Neural cell (in vitro differentiated cells): ENCODE measurements at regions not wholly inside any gene's neighbourhood (a gene's known extent, or its start where the extent isn't known, plus 50 kb on each side); places are given as distances from the start of the nearest gene placed in this dataset.

Experiments used
- H2AFZ ChIP-seq: fragments of 200-600, 300-800 bp; sonication (generic), shearing (Covaris generic); 2 replicates; pipeline ENCODE4 v1.6.0; 2014; ENCODE audit warnings: low read depth, mild to moderate bottlenecking, antibody characterized with exemption, low read length, moderate library complexity
- H3F3A ChIP-seq: fragments of 200-600 bp; shearing (Covaris generic); 2 replicates; pipeline ENCODE4 v1.6.1; 2016; ENCODE audit warnings: mild to moderate bottlenecking, moderate library complexity, mixed read lengths, antibody characterized with exemption, low read length; ENCODE audit not compliant: insufficient read depth, poor library complexity, severe bottlenecking
- H3K27ac ChIP-seq: fragments of 200-600, 300-800 bp; sonication (generic), shearing (Covaris generic); 2 replicates; pipeline ENCODE4 v1.5.1; 2014; ENCODE audit warnings: mild to moderate bottlenecking, low read length, moderate library complexity
- H3K27me3 ChIP-seq: fragments of 300-800, 200-600 bp; sonication (generic), shearing (Covaris generic); 2 replicates; pipeline ENCODE4 v1.6.0; 2014; ENCODE audit warnings: mild to moderate bottlenecking, low read depth, low read length, moderate library complexity; ENCODE audit not compliant: insufficient read depth
- H3K36me3 ChIP-seq: fragments of 300-800, 200-600 bp; sonication (generic), shearing (Covaris generic); 2 replicates; pipeline ENCODE4 v1.5.1; 2014; ENCODE audit warnings: mild to moderate bottlenecking, antibody characterized with exemption, low read length, moderate library complexity; ENCODE audit not compliant: insufficient read depth
- H3K4me2 ChIP-seq: fragments of 300-800, 200-600 bp; sonication (generic), shearing (Covaris generic); 2 replicates; pipeline ENCODE4 v1.6.0; 2014; ENCODE audit warnings: mild to moderate bottlenecking, low read length
- H3K4me3 ChIP-seq: fragments of 300-800, 200-600 bp; sonication (generic), shearing (Covaris generic); 2 replicates; pipeline ENCODE4 v1.5.1; 2014; ENCODE audit warnings: mild to moderate bottlenecking, low read length, moderate library complexity
- H3K79me2 ChIP-seq: fragments of 200-600 bp; shearing (Covaris generic); replicated peaks from 2 replicates; pipeline ENCODE4 v1.6.0; 2014; ENCODE audit warnings: mild to moderate bottlenecking, low read length, moderate library complexity; ENCODE audit not compliant: insufficient read depth
- H3K9ac ChIP-seq: fragments of 300-800, 200-600 bp; sonication (generic), shearing (Covaris generic); 2 replicates; pipeline ENCODE4 v1.6.1; 2016; ENCODE audit warnings: mild to moderate bottlenecking, low read length, mixed read lengths
- H3K9me2 ChIP-seq: fragments of 200-600 bp; shearing (Covaris generic); 2 replicates; pipeline ENCODE4 v1.6.1; 2016; ENCODE audit warnings: mild to moderate bottlenecking, low read length, mixed read lengths; ENCODE audit not compliant: insufficient read depth
- H3K9me3 ChIP-seq: fragments of 200-600, 300-800 bp; sonication (generic), shearing (Covaris generic); 2 replicates; pipeline ENCODE4 v1.6.1; 2016; ENCODE audit warnings: mild to moderate bottlenecking, mixed run types, low read length, moderate library complexity, mixed read lengths
- H4K20me1 ChIP-seq: fragments of 200-600 bp; shearing (Covaris generic); 2 replicates; pipeline ENCODE4 v1.6.1; 2016; ENCODE audit warnings: mild to moderate bottlenecking, mixed run types; ENCODE audit not compliant: insufficient read depth
- EP300 ChIP-seq: fragments of 450-650 bp; conservative IDR thresholded peaks from 2 replicates; pipeline ENCODE4 v1.6.1; 2014; ENCODE audit warnings: antibody characterized with exemption, mild to moderate bottlenecking, moderate library complexity; ENCODE audit not compliant: poor library complexity, severe bottlenecking
- EZH2 ChIP-seq: fragments of 200-600, 300-800 bp; shearing (Covaris generic), sonication (generic); IDR thresholded peaks from 2 replicates; pipeline ENCODE4 v1.6.1; 2014; ENCODE audit warnings: antibody characterized with exemption, low read length, borderline replicate concordance, mild to moderate bottlenecking; ENCODE audit not compliant: insufficient read depth, poor library complexity, severe bottlenecking
- MXI1 ChIP-seq: fragments of 450-650 bp; conservative IDR thresholded peaks from 2 replicates; pipeline ENCODE4 v1.6.1; 2014; ENCODE audit warnings: antibody characterized with exemption, mild to moderate bottlenecking; ENCODE audit not compliant: poor library complexity, severe bottlenecking
- POLR2AphosphoS5 ChIP-seq: IDR thresholded peaks from 2 replicates; pipeline ENCODE4 v1.6.1; 2012
- RAD21 ChIP-seq: fragments of 450-650 bp; conservative IDR thresholded peaks from 2 replicates; pipeline ENCODE4 v1.6.1; 2014; ENCODE audit warnings: antibody characterized with exemption, mild to moderate bottlenecking, moderate library complexity
- SMC3 ChIP-seq: fragments of 450-650 bp; conservative IDR thresholded peaks from 2 replicates; pipeline ENCODE4 v1.6.1; 2014; ENCODE audit warnings: antibody characterized with exemption, mild to moderate bottlenecking, moderate library complexity; ENCODE audit not compliant: poor library complexity
- TAF1 ChIP-seq: IDR thresholded peaks from 2 replicates; pipeline ENCODE4 v1.6.1; 2012; ENCODE audit warnings: low read depth
- TF ChIP-seq, protein P1 (sequence below): IDR thresholded peaks from 2 replicates; pipeline ENCODE4 v1.6.1; 2012; ENCODE audit warnings: borderline replicate concordance

DNA sequence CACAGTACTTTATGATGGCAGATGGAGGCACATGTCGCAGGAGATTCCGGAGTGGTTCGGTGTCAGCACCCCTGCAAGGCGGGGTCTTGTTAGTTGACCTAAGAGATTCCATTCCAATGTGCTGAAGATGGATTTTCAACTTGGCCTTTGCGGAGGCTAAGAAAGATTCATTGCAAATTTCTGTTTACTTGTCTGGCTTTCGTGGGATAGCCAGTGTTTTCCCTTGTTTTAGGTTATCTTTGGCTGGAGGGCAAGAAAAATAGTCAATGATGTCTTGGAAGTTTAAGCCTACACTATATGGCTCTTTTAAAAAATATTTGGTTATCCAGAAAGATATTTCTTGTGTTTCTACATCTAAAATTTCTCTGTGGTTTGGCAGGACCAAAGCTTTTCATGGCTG is 123.6 kb upstream of the PTCH1 start:
- H2AFZ ChIP-seq, result no peak overlapping the region
- H3K9me2 ChIP-seq, result no peaks in the 10 kb centered on the region
- H3K9me3 ChIP-seq, result no peaks in the 10 kb centered on the region
- no peaks in the 10 kb centered on the region for H3K27me3 ChIP-seq
- H3F3A ChIP-seq, result no peaks in the 10 kb centered on the region
- H3K4me2 ChIP-seq, result no peak overlapping the region
- H3K9ac ChIP-seq, result no peak overlapping the region
- H3K4me3 ChIP-seq, result no peak overlapping the region
- TF ChIP-seq RAD21, result no peak
- H4K20me1 ChIP-seq, result no peaks in the 10 kb centered on the region
- H3K36me3 ChIP-seq, result no peaks in the 10 kb centered on the region
- H3K27ac ChIP-seq, result no peak overlapping the region
- no peaks in the 10 kb centered on the region for H3K79me2 ChIP-seq

DNA sequence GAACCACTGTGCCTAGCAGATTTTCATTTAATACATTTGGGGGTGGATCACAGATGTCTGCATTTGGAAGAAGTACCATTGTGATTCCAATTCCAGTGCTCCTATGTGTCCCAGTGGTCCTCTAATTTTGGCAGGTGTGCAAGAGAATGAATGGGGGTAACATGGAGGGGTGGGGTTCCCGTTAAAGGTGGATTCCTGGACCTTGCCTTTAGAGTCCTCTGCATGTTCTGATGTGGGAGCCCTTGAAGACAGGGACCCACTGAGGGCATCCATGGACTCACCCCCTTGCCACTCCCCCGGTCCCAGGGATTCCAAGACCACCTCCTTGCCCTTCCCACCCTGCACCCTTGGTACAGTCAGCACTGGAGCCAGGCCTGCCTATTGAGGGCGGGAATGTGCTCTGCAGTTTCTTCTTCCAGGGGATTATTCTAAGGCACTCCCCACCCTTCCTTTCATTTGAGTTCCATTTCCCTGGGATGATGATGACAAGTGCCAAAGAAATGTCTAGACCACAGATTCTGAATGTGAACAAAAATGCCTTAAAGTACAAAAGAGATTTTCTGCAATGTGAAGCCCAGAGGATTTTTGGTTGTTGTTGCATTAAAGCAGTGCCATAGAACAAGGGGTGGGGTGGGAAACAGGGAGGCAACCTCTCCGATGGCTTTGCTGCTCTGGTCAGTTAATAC is 119.4 kb upstream of the PTCH1 start:
- Histone ChIP-seq H3K27ac (no peak overlapping the region), H3K79me2 (no peaks in the 10 kb centered on the region), H3K36me3 (no peaks in the 10 kb centered on the region), H3K4me3 (no peak overlapping the region), H4K20me1 (no peaks in the 10 kb centered on the region), H2AFZ (no peak overlapping the region), H3K4me2 (no peak overlapping the region), H3F3A (no peaks in the 10 kb centered on the region), H3K27me3 (no peaks in the 10 kb centered on the region), H3K9ac (no peak overlapping the region), H3K9me3 (no peaks in the 10 kb centered on the region), H3K9me2 (no peaks in the 10 kb centered on the region)
- TF ChIP-seq SMC3 (no peak), EP300 (no peak), EZH2 (no peak), TAF1 (no peak), RAD21 (no peak), MXI1 (no peak), POLR2AphosphoS5 (no peak)
- TF ChIP-seq, protein P1, sequence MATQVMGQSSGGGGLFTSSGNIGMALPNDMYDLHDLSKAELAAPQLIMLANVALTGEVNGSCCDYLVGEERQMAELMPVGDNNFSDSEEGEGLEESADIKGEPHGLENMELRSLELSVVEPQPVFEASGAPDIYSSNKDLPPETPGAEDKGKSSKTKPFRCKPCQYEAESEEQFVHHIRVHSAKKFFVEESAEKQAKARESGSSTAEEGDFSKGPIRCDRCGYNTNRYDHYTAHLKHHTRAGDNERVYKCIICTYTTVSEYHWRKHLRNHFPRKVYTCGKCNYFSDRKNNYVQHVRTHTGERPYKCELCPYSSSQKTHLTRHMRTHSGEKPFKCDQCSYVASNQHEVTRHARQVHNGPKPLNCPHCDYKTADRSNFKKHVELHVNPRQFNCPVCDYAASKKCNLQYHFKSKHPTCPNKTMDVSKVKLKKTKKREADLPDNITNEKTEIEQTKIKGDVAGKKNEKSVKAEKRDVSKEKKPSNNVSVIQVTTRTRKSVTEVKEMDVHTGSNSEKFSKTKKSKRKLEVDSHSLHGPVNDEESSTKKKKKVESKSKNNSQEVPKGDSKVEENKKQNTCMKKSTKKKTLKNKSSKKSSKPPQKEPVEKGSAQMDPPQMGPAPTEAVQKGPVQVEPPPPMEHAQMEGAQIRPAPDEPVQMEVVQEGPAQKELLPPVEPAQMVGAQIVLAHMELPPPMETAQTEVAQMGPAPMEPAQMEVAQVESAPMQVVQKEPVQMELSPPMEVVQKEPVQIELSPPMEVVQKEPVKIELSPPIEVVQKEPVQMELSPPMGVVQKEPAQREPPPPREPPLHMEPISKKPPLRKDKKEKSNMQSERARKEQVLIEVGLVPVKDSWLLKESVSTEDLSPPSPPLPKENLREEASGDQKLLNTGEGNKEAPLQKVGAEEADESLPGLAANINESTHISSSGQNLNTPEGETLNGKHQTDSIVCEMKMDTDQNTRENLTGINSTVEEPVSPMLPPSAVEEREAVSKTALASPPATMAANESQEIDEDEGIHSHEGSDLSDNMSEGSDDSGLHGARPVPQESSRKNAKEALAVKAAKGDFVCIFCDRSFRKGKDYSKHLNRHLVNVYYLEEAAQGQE, result no peak

DNA sequence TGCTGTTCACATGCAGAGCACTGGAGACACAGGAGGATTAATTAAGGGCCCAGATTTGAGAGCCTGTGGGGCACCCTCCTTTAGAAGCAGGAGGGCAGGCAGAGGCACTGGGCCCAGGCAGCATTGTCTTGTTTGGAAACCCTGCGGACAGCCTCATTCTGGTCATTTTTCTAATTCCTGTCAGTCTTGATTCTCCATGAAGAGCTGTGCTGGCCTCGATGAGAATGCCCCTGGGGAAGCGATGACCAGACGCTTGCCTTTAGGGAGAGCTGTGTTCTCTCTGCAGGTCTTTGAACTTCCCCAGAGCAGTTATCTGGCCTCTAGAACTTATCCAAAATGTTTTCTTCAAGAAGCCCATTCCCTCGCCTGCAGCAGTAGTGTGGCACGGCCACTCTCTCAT is 117.8 kb upstream of the PTCH1 start:
- no peak overlapping the region for H3K4me2 ChIP-seq
- no peaks in the 10 kb centered on the region for H3K9me3 ChIP-seq
- TF ChIP-seq, protein P1, result no peak
- TF ChIP-seq SMC3 (no peak), POLR2AphosphoS5 (no peak)
- H3F3A ChIP-seq, result no peaks in the 10 kb centered on the region
- H3K27ac ChIP-seq, result no peak overlapping the region
- no peaks in the 10 kb centered on the region for H3K79me2 ChIP-seq
- H3K9me2 ChIP-seq, result no peaks in the 10 kb centered on the region
- no peak overlapping the region for H3K4me3 ChIP-seq
- H4K20me1 ChIP-seq, result no peaks in the 10 kb centered on the region
- no peaks in the 10 kb centered on the region for H3K36me3 ChIP-seq
- no peaks in the 10 kb centered on the region for H3K27me3 ChIP-seq
- H3K9ac ChIP-seq, result no peak overlapping the region
- no peak overlapping the region for H2AFZ ChIP-seq
